Astrocyte (in vitro differentiated cells and primary cell): ENCODE measurements at regions not wholly inside any gene's neighbourhood (a gene's known extent, or its start where the extent isn't known, plus 50 kb on each side); places are given as distances from the start of the nearest gene placed in this dataset.

Source experiments
- DNase-seq: peaks from one replicate; pipeline ENCODE4 v3.0.0-alpha.2; 2010; ENCODE audit warnings: low read depth
- FAIRE-seq: peaks from 2 replicates; lab custom pipeline; 2011; peaks lifted over from hg19 to GRCh38; lab: Jason Lieb, UNC
- H2AFZ ChIP-seq: 2 replicates; pipeline ENCODE4 v1.6.0; 2012; ENCODE audit warnings: low read depth, low read length, inconsistent platforms
- H3K27ac ChIP-seq: 2 replicates; pipeline ENCODE4 v1.5.1; 2011; ENCODE audit warnings: low read depth, low read length, inconsistent platforms
- H3K27me3 ChIP-seq: 2 replicates; pipeline ENCODE4 v1.6.0; 2011; ENCODE audit warnings: low read length, inconsistent platforms; ENCODE audit not compliant: insufficient read depth
- H3K36me3 ChIP-seq: 2 replicates; pipeline ENCODE4 v1.5.1; 2011; ENCODE audit warnings: low read length, inconsistent platforms; ENCODE audit not compliant: insufficient read depth
- H3K4me1 ChIP-seq: 2 replicates; pipeline ENCODE4 v1.5.1; 2011; ENCODE audit warnings: low read length, inconsistent platforms; ENCODE audit not compliant: insufficient read depth
- H3K4me2 ChIP-seq: 2 replicates; pipeline ENCODE4 v1.6.0; 2012; ENCODE audit warnings: low read length, inconsistent platforms
- H3K4me3 ChIP-seq: 2 replicates; pipeline ENCODE4 v1.5.1; 2011; ENCODE audit warnings: low read depth, mild to moderate bottlenecking, low read length, inconsistent platforms; ENCODE audit not compliant: insufficient read depth
- H3K79me2 ChIP-seq: 2 replicates; pipeline ENCODE4 v1.6.0; 2012; ENCODE audit warnings: mild to moderate bottlenecking, low read length, inconsistent platforms; ENCODE audit not compliant: insufficient read depth
- H3K9ac ChIP-seq: 2 replicates; pipeline ENCODE4 v1.6.0; 2012; ENCODE audit warnings: mild to moderate bottlenecking, low read length, inconsistent platforms
- H3K9me3 ChIP-seq: 2 replicates; pipeline ENCODE4 v1.5.1; 2012; ENCODE audit warnings: low read depth, mild to moderate bottlenecking, low read length, inconsistent platforms; ENCODE audit not compliant: insufficient read depth
- H4K20me1 ChIP-seq: 2 replicates; pipeline ENCODE4 v1.6.0; 2012; ENCODE audit warnings: low read length, inconsistent platforms; ENCODE audit not compliant: insufficient read depth
- H3K27ac Mint-ChIP-seq: one replicate; pipeline ENCODE4 v1.8.0; 2021; ENCODE audit warnings: mild to moderate bottlenecking, mixed read lengths; ENCODE audit not compliant: unreplicated experiment
- H3K27me3 Mint-ChIP-seq: one replicate; pipeline ENCODE4 v1.8.0; 2021; ENCODE audit warnings: low read depth, mixed read lengths; ENCODE audit not compliant: unreplicated experiment
- H3K36me3 Mint-ChIP-seq: one replicate; pipeline ENCODE4 v1.8.0; 2021; ENCODE audit warnings: low read depth, mixed read lengths; ENCODE audit not compliant: unreplicated experiment
- H3K4me1 Mint-ChIP-seq: one replicate; pipeline ENCODE4 v1.8.0; 2021; ENCODE audit warnings: low read depth, mixed read lengths; ENCODE audit not compliant: unreplicated experiment
- H3K4me3 Mint-ChIP-seq: one replicate; pipeline ENCODE4 v1.8.0; 2021; ENCODE audit warnings: mild to moderate bottlenecking, moderate library complexity, mixed read lengths; ENCODE audit not compliant: unreplicated experiment
- H3K9me3 Mint-ChIP-seq: one replicate; pipeline ENCODE4 v1.8.0; 2021; ENCODE audit warnings: mild to moderate bottlenecking, mixed read lengths; ENCODE audit not compliant: unreplicated experiment
- CTCF ChIP-seq: IDR thresholded peaks from 2 replicates; pipeline ENCODE4 v1.5.1; 2011; ENCODE audit warnings: low read depth, mild to moderate bottlenecking, inconsistent platforms, low read length, moderate library complexity; ENCODE audit not compliant: insufficient read depth
- EZH2 ChIP-seq: IDR thresholded peaks from 2 replicates; pipeline ENCODE4 v1.6.1; 2012; ENCODE audit warnings: mild to moderate bottlenecking, low read length, inconsistent platforms; ENCODE audit not compliant: insufficient read depth

- no peak overlapping the region for H3K4me2 ChIP-seq
- H3K9me3 Mint-ChIP-seq: no peaks in the 10 kb centered on the region
- H3K27me3 Mint-ChIP-seq: no peaks in the 10 kb centered on the region
- no peaks in the 10 kb centered on the region for H4K20me1 ChIP-seq
- no peak overlapping the region for H3K4me3 Mint-ChIP-seq
- peaks cover 4% of the 10 kb centered on the region for H3K4me1 Mint-ChIP-seq
- H3K4me1 ChIP-seq: peaks cover 8% of the 10 kb centered on the region
- H3K9ac ChIP-seq: no peak overlapping the region
- H2AFZ ChIP-seq: no peak overlapping the region
- H3K27ac Mint-ChIP-seq: no peak overlapping the region
- H3K27me3 ChIP-seq: no peaks in the 10 kb centered on the region
- no peak overlapping the region for H3K27ac ChIP-seq
- TF ChIP-seq EZH2 (no peak), CTCF (no peak)
- no peaks in the 10 kb centered on the region for H3K36me3 ChIP-seq
- no peak overlapping the region for H3K4me3 ChIP-seq
- DNase-seq (no peak), FAIRE-seq (no peak)
- no peaks in the 10 kb centered on the region for H3K36me3 Mint-ChIP-seq
- H3K9me3 ChIP-seq: no peaks in the 10 kb centered on the region
- H3K79me2 ChIP-seq: no peaks in the 10 kb centered on the region
Observed at GRCh38 chr6:23414922-23415321, 711.1 kb upstream of the NRSN1 start.

GRCh38 chr6:23415819-23416427, 710.1 kb upstream of the NRSN1 start:
- no peak overlapping the region for H3K9ac ChIP-seq
- H3K79me2 ChIP-seq: no peaks in the 10 kb centered on the region
- H4K20me1 ChIP-seq: no peaks in the 10 kb centered on the region
- TF ChIP-seq EZH2: no peak
- no peak for TF ChIP-seq CTCF
- no peak overlapping the region for H3K4me3 ChIP-seq
- no peaks in the 10 kb centered on the region for H3K27me3 ChIP-seq
- Mint-ChIP-seq H3K27ac (no peak overlapping the region), H3K4me3 (no peak overlapping the region), H3K36me3 (no peaks in the 10 kb centered on the region), H3K27me3 (no peaks in the 10 kb centered on the region), H3K4me1 (peaks cover 4% of the 10 kb centered on the region), H3K9me3 (no peaks in the 10 kb centered on the region)
- no peaks in the 10 kb centered on the region for H3K36me3 ChIP-seq
- no peak overlapping the region for H3K27ac ChIP-seq
- peaks cover 8% of the 10 kb centered on the region for H3K4me1 ChIP-seq
- no peak overlapping the region for H3K4me2 ChIP-seq
- FAIRE-seq (no peak), DNase-seq (no peak)
- H2AFZ ChIP-seq: no peak overlapping the region
- no peaks in the 10 kb centered on the region for H3K9me3 ChIP-seq

- no peak for TF ChIP-seq EZH2
- TF ChIP-seq CTCF: no peak
- H3K4me1 ChIP-seq: peaks cover 8% of the 10 kb centered on the region
- no peaks in the 10 kb centered on the region for H3K27me3 ChIP-seq
- H3K27ac ChIP-seq: no peak overlapping the region
- Mint-ChIP-seq H3K9me3 (no peaks in the 10 kb centered on the region), H3K27ac (no peak overlapping the region), H3K4me1 (peaks cover 4% of the 10 kb centered on the region), H3K36me3 (no peaks in the 10 kb centered on the region), H3K4me3 (no peak overlapping the region), H3K27me3 (no peaks in the 10 kb centered on the region)
- no peak overlapping the region for H3K4me3 ChIP-seq
- no peak overlapping the region for H3K9ac ChIP-seq
- no peaks in the 10 kb centered on the region for H3K36me3 ChIP-seq
- no peak for DNase-seq
- H3K79me2 ChIP-seq: no peaks in the 10 kb centered on the region
- H4K20me1 ChIP-seq: no peaks in the 10 kb centered on the region
- no peak overlapping the region for H2AFZ ChIP-seq
- no peaks in the 10 kb centered on the region for H3K9me3 ChIP-seq
- no peak overlapping the region for H3K4me2 ChIP-seq
- no peak for FAIRE-seq
Observed at GRCh38 chr6:23417133-23417532, 708.9 kb upstream of the NRSN1 start.
